ENCODE measurements at regions not wholly inside any gene's neighbourhood (a gene's known extent, or its start where the extent isn't known, plus 50 kb on each side); places are given as distances from the start of the nearest gene placed in this dataset.

DNA sequence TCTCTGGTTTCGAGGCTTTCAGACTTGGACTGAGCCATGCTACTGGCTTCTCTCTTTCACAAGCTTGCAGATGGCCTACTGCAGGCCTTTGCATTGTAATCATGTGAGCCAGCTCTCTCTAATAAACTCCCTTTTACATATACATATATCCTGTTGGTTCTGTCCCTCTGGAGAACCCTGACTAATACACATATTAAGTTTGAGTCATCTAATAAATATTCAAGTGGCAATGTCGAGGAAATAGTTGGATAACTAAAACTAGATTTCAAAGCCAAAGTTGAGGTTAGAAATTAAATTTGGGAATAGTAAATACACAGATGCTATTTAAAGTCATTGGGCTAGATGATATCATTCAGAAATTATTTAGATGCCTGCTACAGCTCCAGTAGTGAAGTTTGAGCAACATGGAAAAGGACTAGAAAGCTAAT lies 1343.4 kb downstream of the GRIK2 start:
- TF ChIP-seq, protein P1, sequence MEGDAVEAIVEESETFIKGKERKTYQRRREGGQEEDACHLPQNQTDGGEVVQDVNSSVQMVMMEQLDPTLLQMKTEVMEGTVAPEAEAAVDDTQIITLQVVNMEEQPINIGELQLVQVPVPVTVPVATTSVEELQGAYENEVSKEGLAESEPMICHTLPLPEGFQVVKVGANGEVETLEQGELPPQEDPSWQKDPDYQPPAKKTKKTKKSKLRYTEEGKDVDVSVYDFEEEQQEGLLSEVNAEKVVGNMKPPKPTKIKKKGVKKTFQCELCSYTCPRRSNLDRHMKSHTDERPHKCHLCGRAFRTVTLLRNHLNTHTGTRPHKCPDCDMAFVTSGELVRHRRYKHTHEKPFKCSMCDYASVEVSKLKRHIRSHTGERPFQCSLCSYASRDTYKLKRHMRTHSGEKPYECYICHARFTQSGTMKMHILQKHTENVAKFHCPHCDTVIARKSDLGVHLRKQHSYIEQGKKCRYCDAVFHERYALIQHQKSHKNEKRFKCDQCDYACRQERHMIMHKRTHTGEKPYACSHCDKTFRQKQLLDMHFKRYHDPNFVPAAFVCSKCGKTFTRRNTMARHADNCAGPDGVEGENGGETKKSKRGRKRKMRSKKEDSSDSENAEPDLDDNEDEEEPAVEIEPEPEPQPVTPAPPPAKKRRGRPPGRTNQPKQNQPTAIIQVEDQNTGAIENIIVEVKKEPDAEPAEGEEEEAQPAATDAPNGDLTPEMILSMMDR (IDR thresholded peaks at IDR 0.05), result no peak
- TF ChIP-seq POLR2A (IDR thresholded peaks at IDR 0.05), result no peak
